ENCODE measurements at regions not wholly inside any gene's neighbourhood (a gene's known extent, or its start where the extent isn't known, plus 50 kb on each side); places are given as distances from the start of the nearest gene placed in this dataset.

- no peak for DNase-seq
Measured at GRCh38 chr13:78845656-78846365, 186.9 kb upstream of the OBI1 start.

- no peak for DNase-seq
Measured at GRCh38 chr13:78844106-78844505, 185.2 kb upstream of the OBI1 start.

GRCh38 chr13:78841358-78841963, 182.5 kb upstream of the OBI1 start:
- no peak for DNase-seq

- no peak for DNase-seq
Measured at GRCh38 chr13:78836238-78836784, 177.4 kb upstream of the OBI1 start.

GRCh38 chr13:78832461-78832860, 173.5 kb upstream of the OBI1 start:
- no peak for DNase-seq

GRCh38 chr13:78830508-78830907, 171.6 kb upstream of the OBI1 start:
- DNase-seq: no peak

- no peak for DNase-seq
Measured at GRCh38 chr13:78829821-78830220, 170.9 kb upstream of the OBI1 start.

- no peak for DNase-seq
Measured at GRCh38 chr13:78827471-78827870, 168.5 kb upstream of the OBI1 start.

- DNase-seq: no peak
Measured at GRCh38 chr13:78826936-78827335, 168.0 kb upstream of the OBI1 start.

GRCh38 chr13:78826312-78826711, 167.4 kb upstream of the OBI1 start:
- no peak for DNase-seq

GRCh38 chr13:78820541-78820940, 161.6 kb upstream of the OBI1 start:
- no peak for DNase-seq

GRCh38 chr13:78816592-78816991, 157.6 kb upstream of the OBI1 start:
- no peak for DNase-seq

GRCh38 chr13:78816154-78816553, 157.2 kb upstream of the OBI1 start:
- DNase-seq: no peak

- DNase-seq: no peak
Measured at GRCh38 chr13:78806457-78806856, 147.5 kb upstream of the OBI1 start.

- DNase-seq: no peak
Measured at GRCh38 chr13:78802912-78803311, 144.0 kb upstream of the OBI1 start.

GRCh38 chr13:78787190-78787589, 128.2 kb upstream of the OBI1 start:
- no peak for DNase-seq

- DNase-seq: no peak
Measured at GRCh38 chr13:78786459-78786858, 127.5 kb upstream of the OBI1 start.

GRCh38 chr13:78785764-78786163, 126.8 kb upstream of the OBI1 start:
- DNase-seq: no peak

- no peak for DNase-seq
Measured at GRCh38 chr13:78784014-78784750, 125.2 kb upstream of the OBI1 start.

GRCh38 chr13:78780708-78781107, 121.8 kb upstream of the OBI1 start:
- DNase-seq: no peak

GRCh38 chr13:78779608-78780007, 120.7 kb upstream of the OBI1 start:
- DNase-seq: no peak

- no peak for DNase-seq
Measured at GRCh38 chr13:78777976-78778375, 119.0 kb upstream of the OBI1 start.

- no peak for DNase-seq
Measured at GRCh38 chr13:78777396-78777795, 118.4 kb upstream of the OBI1 start.

GRCh38 chr13:78772933-78773332, 114.0 kb upstream of the OBI1 start:
- DNase-seq: no peak
